ENCODE measurements at regions not wholly inside any gene's neighbourhood (a gene's known extent, or its start where the extent isn't known, plus 50 kb on each side); places are given as distances from the start of the nearest gene placed in this dataset.

DNA sequence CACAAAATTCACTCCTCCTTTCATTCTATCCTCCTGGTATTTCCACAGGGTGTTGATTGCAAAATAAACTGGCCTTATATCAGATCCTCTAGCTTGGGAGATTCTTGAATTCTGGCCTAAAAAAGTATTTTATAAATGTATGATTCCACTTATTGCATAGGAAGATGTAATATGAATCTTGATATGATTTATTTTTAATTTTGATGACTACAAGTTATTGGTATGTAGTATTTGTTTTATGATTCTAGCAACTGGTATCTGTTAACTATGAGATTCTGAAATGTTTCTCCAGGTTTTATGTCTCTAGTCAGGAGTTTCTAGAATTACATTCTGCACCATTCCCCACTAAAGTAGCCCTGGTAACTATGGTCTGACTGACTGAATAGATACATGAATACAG is 373.9 kb upstream of the C11orf87 start:
- TF ChIP-seq POLR2AphosphoS5 (IDR thresholded peaks at IDR 0.05) (no peak), EP300 (IDR thresholded peaks at IDR 0.05) (no peak)

Measured in gastroesophageal sphincter (tissue), 2 donors.